ENCODE measurements at regions not wholly inside any gene's neighbourhood (a gene's known extent, or its start where the extent isn't known, plus 50 kb on each side); places are given as distances from the start of the nearest gene placed in this dataset.

DNA sequence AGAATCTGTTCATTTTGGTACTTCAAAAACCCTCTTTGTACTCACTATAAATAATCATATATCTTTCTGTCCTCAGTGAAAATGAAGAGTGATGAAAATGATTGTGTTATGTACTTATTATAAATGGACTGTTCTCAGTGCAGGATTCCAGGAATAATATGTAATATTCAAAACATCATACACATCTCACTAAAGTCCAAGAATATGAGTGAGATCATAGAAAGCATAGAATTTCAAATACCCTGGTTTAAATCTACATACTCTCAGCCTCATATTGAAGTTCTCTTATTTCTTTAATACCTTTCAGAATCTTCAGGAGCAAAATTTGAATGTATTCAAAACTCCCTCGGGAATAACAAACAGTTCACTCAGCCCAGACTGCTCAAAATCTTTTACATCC, 868.0 kb downstream of the SLITRK6 start:
- TF ChIP-seq, protein P1, sequence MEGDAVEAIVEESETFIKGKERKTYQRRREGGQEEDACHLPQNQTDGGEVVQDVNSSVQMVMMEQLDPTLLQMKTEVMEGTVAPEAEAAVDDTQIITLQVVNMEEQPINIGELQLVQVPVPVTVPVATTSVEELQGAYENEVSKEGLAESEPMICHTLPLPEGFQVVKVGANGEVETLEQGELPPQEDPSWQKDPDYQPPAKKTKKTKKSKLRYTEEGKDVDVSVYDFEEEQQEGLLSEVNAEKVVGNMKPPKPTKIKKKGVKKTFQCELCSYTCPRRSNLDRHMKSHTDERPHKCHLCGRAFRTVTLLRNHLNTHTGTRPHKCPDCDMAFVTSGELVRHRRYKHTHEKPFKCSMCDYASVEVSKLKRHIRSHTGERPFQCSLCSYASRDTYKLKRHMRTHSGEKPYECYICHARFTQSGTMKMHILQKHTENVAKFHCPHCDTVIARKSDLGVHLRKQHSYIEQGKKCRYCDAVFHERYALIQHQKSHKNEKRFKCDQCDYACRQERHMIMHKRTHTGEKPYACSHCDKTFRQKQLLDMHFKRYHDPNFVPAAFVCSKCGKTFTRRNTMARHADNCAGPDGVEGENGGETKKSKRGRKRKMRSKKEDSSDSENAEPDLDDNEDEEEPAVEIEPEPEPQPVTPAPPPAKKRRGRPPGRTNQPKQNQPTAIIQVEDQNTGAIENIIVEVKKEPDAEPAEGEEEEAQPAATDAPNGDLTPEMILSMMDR (IDR thresholded peaks at IDR 0.05), result no peak
- TF ChIP-seq POLR2A (IDR thresholded peaks at IDR 0.05), result no peak
